Progenitor cell of endocrine pancreas (in vitro differentiated cells): ENCODE measurements at regions not wholly inside any gene's neighbourhood (a gene's known extent, or its start where the extent isn't known, plus 50 kb on each side); places are given as distances from the start of the nearest gene placed in this dataset.

Experiments used
- DNase-seq: peaks from one replicate; pipeline ENCODE4 v3.0.0; 2021; ENCODE audit warnings: low spot score; ENCODE audit not compliant: unreplicated experiment
- H3K27ac Mint-ChIP-seq: 2 replicates; pipeline ENCODE4 v1.8.0; 2021; ENCODE audit warnings: mild to moderate bottlenecking, moderate library complexity, mixed read lengths
- H3K27me3 Mint-ChIP-seq: 2 replicates; pipeline ENCODE4 v1.8.0; 2021; ENCODE audit warnings: mixed read lengths
- H3K36me3 Mint-ChIP-seq: 2 replicates; pipeline ENCODE4 v1.8.0; 2022; ENCODE audit warnings: mixed read lengths; ENCODE audit not compliant: insufficient read depth
- H3K4me1 Mint-ChIP-seq: 2 replicates; pipeline ENCODE4 v1.8.0; 2021; ENCODE audit warnings: low read depth, mixed read lengths
- H3K4me3 Mint-ChIP-seq: 2 replicates; pipeline ENCODE4 v1.8.0; 2021; ENCODE audit warnings: low read depth, mild to moderate bottlenecking, moderate library complexity, mixed read lengths
- H3K9me3 Mint-ChIP-seq: 2 replicates; pipeline ENCODE4 v1.8.0; 2021; ENCODE audit warnings: low read depth, mixed read lengths
- TF ChIP-seq, protein P1 (sequence below): fragments of 200-600 bp; sonication (generic); IDR thresholded peaks from one replicate; pipeline ENCODE4 v1.5.0; 2021; ENCODE audit warnings: antibody characterized with exemption, mild to moderate bottlenecking; ENCODE audit not compliant: unreplicated experiment

DNA sequence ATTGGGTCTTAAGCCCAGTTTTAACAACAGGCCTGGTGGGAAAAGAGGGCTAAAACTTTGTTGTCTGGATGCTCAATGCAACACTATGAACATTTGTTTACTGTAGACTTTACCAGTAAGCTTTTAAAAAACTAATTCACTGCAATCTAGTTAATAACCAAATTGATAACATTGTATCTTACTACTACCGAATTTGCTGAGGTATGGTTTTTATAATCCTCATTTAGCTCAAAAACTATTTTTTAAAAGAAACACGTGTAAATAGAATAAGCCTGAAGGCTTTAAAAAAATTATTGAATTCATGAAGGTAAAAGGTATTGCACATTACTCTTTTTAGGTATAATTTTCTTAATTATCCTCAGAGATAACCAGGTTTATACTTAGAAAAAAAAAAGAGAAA lies 500.6 kb downstream of the RWDD3 start:
- TF ChIP-seq, protein P1, sequence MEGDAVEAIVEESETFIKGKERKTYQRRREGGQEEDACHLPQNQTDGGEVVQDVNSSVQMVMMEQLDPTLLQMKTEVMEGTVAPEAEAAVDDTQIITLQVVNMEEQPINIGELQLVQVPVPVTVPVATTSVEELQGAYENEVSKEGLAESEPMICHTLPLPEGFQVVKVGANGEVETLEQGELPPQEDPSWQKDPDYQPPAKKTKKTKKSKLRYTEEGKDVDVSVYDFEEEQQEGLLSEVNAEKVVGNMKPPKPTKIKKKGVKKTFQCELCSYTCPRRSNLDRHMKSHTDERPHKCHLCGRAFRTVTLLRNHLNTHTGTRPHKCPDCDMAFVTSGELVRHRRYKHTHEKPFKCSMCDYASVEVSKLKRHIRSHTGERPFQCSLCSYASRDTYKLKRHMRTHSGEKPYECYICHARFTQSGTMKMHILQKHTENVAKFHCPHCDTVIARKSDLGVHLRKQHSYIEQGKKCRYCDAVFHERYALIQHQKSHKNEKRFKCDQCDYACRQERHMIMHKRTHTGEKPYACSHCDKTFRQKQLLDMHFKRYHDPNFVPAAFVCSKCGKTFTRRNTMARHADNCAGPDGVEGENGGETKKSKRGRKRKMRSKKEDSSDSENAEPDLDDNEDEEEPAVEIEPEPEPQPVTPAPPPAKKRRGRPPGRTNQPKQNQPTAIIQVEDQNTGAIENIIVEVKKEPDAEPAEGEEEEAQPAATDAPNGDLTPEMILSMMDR = no peak
- DNase-seq = no peak
- no peaks in the 10 kb centered on the region for H3K4me1 Mint-ChIP-seq
- H3K4me3 Mint-ChIP-seq = no peak overlapping the region
- H3K27ac Mint-ChIP-seq = no peak overlapping the region
- H3K36me3 Mint-ChIP-seq = peaks cover 4% of the 10 kb centered on the region
- H3K9me3 Mint-ChIP-seq = peaks cover 27% of the 10 kb centered on the region
- no peaks in the 10 kb centered on the region for H3K27me3 Mint-ChIP-seq

DNA sequence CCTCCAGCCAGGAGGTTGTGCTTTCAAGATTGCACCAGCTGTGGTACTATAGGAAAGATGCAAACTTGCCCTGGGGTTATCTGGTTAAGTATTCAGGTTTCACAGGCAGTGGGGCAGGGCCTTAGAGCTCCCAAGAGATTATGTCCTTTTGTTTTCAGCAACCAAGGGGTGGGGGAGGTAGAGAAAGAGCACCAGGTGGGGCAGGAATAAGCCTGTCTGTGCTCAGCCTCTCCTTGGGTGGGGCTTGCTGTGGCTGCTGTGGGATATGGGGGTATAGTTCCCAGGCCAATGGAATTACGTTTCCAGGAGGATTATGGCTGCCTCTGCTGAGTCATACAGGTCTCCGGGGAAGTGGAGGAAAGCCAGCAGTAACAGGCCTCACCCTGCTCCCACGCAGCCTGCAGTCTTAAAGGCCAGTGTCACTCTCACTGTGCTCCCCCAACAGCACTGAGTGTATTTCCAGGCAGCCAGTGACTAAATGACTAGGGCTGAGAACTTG lies 508.6 kb downstream of the RWDD3 start:
- Mint-ChIP-seq H3K9me3 (peaks cover 39% of the 10 kb centered on the region), H3K27ac (peak overlapping the region; percentile 93), H3K27me3 (no peaks in the 10 kb centered on the region), H3K36me3 (peaks cover 13% of the 10 kb centered on the region), H3K4me3 (no peak overlapping the region), H3K4me1 (peaks cover 36% of the 10 kb centered on the region)
- DNase-seq = no peak
- TF ChIP-seq, protein P1 = no peak

DNA sequence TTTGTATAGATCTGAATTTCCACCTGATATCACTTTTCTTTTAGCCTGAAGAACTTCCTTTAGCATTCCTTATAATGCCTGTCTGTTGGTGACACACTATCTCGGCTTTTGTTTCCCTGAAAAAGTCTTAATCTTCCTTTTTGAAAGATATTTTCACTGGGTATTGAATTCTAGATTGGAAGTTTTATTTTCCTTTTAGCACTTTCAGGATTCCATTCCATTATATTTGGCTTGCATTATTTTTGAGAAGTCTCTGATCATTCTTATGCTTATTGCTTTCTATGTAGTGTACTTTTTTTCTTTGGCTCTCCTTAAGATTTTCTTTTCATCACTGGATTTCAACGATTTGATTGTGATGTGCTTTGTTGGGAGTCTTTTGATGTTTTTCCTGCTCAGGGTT lies 510.7 kb downstream of the RWDD3 start:
- Mint-ChIP-seq H3K9me3 (peaks cover 22% of the 10 kb centered on the region), H3K27me3 (no peaks in the 10 kb centered on the region), H3K4me1 (peaks cover 36% of the 10 kb centered on the region), H3K4me3 (no peak overlapping the region), H3K36me3 (peaks cover 8% of the 10 kb centered on the region), H3K27ac (peak overlapping the region; percentile 36)
- DNase-seq = no peak
- TF ChIP-seq, protein P1 = no peak

DNA sequence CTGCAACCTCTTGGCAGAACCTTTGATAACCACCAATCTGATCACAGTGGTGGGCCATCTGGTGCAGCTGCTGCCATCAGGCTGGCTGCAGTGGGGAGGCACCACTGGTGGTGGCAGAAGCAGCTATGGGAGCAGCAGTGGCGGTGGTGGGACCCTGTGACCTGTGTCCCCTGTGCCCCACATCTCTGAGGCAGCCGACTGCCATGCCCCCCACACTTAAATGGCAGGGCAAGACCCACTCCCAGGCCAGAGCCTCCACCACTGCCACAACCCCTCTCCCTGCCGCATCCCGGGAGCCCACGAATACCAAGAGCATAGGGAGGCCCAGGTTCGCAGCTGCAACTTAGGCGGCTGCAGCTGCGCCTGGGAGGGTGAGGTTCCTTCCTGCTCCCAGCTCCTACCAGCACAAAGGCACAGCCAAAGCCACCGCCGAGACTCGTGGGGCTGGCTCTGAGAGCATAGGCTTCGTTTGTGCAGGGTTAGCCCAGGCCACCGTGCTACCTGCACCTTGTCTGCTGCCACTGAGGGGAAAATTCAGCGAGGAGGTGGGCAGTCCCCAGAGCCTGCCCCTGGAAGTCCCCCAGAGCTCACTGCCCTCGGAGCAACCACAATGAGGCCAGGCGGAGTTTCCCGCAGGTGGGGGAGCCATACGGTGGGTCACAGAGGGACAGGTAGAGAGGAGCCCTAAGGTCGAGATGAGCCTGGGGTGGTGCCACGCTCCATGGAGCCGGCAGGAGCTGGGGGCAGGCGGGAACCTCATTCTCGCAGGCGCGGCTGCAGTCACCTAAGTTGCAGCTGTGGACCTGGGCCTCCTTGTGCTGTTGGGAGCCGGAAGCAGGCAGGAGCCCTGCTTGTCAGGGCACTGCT lies 518.7 kb downstream of the RWDD3 start:
- peaks cover 2% of the 10 kb centered on the region for H3K36me3 Mint-ChIP-seq
- no peaks in the 10 kb centered on the region for H3K27me3 Mint-ChIP-seq
- H3K4me1 Mint-ChIP-seq = no peaks in the 10 kb centered on the region
- no peak overlapping the region for H3K4me3 Mint-ChIP-seq
- no peak for DNase-seq
- H3K9me3 Mint-ChIP-seq = peaks cover 14% of the 10 kb centered on the region
- TF ChIP-seq, protein P1 = no peak
- H3K27ac Mint-ChIP-seq = no peak overlapping the region

DNA sequence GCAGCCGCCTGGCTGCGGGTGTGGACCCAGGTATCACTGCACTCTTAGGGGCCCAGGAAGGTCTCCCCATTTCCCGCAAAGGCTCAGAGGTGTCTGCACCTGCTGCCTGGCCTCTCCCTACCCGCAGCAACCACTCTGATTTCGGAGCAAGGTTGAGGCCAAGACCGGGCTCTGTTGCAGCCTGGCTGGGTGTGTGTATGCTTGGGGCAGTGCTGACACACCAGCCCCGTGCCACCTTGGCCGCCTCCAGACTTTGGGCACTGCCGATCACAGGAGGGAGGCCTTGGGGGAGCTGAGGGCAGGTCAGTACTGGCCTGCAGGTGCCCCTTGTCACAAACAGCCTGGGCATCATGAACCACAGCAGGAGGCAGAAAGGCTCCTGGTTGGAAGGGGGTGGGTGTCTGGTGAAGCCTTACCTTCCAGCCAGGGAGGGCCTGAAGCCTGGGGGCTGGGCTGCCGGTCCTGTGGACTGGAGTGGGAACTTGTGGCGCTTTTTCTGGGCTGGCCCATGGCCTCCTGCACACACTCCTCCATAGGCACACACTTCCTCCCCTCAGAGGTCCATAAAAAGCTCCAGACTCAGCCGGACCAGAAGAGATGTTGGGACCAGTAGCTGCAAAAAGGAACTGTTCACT lies 519.5 kb downstream of the RWDD3 start:
- H3K27ac Mint-ChIP-seq = no peak overlapping the region
- DNase-seq = no peak
- peaks cover 14% of the 10 kb centered on the region for H3K9me3 Mint-ChIP-seq
- H3K27me3 Mint-ChIP-seq = no peaks in the 10 kb centered on the region
- no peak overlapping the region for H3K4me3 Mint-ChIP-seq
- H3K36me3 Mint-ChIP-seq = peaks cover 2% of the 10 kb centered on the region
- TF ChIP-seq, protein P1 = no peak
- H3K4me1 Mint-ChIP-seq = no peaks in the 10 kb centered on the region
